VCaP (cell line): ENCODE measurements at regions not wholly inside any gene's neighbourhood (a gene's known extent, or its start where the extent isn't known, plus 50 kb on each side); places are given as distances from the start of the nearest gene placed in this dataset.

ENCODE experiments used
- H3K27ac ChIP-seq: fragments of 450-650 bp; 2 replicates; pipeline ENCODE4 v1.5.1; 2017
- TF ChIP-seq, protein P1 (sequence below): fragments of 450-650 bp; conservative IDR thresholded peaks from 2 replicates; pipeline ENCODE4 v1.5.1; 2017; ENCODE audit warnings: mild to moderate bottlenecking, moderate library complexity

GRCh38 chr5:19042106-19042505 lies 945.9 kb downstream of the CDH18 start:
- TF ChIP-seq, protein P1, sequence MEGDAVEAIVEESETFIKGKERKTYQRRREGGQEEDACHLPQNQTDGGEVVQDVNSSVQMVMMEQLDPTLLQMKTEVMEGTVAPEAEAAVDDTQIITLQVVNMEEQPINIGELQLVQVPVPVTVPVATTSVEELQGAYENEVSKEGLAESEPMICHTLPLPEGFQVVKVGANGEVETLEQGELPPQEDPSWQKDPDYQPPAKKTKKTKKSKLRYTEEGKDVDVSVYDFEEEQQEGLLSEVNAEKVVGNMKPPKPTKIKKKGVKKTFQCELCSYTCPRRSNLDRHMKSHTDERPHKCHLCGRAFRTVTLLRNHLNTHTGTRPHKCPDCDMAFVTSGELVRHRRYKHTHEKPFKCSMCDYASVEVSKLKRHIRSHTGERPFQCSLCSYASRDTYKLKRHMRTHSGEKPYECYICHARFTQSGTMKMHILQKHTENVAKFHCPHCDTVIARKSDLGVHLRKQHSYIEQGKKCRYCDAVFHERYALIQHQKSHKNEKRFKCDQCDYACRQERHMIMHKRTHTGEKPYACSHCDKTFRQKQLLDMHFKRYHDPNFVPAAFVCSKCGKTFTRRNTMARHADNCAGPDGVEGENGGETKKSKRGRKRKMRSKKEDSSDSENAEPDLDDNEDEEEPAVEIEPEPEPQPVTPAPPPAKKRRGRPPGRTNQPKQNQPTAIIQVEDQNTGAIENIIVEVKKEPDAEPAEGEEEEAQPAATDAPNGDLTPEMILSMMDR, result no peak
- no peak overlapping the region for H3K27ac ChIP-seq

- TF ChIP-seq, protein P1, result no peak
- H3K27ac ChIP-seq, result no peak overlapping the region
Measured at GRCh38 chr5:19044311-19044710, 943.7 kb downstream of the CDH18 start.

- H3K27ac ChIP-seq, result no peak overlapping the region
- TF ChIP-seq, protein P1, result no peak
Measured at GRCh38 chr5:19044931-19045695, 942.9 kb downstream of the CDH18 start.

GRCh38 chr5:19047277-19047676 lies 940.7 kb downstream of the CDH18 start:
- no peak overlapping the region for H3K27ac ChIP-seq
- TF ChIP-seq, protein P1, result no peak

DNA sequence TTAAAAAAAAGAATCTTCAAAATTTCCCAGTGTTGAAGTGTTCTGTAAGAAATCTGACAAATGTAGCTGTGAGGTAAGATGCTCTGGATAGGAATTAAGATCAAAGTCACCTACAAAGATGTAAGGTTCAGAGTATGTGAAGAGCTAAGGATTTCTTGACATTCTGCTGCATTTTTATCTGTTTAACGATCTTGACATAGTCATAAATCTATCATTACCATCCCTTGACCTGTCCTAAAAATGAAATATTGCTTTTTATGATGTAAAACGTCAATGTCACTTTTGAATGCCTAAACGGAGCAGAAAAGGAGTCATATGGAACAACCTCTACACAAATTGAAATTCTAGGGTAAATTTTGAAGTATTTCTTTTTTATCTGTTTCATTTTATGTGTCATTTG lies 939.3 kb downstream of the CDH18 start:
- no peak overlapping the region for H3K27ac ChIP-seq
- TF ChIP-seq, protein P1, result no peak

GRCh38 chr5:19058216-19058615 lies 929.8 kb downstream of the CDH18 start:
- TF ChIP-seq, protein P1, result no peak
- H3K27ac ChIP-seq, result no peak overlapping the region

DNA sequence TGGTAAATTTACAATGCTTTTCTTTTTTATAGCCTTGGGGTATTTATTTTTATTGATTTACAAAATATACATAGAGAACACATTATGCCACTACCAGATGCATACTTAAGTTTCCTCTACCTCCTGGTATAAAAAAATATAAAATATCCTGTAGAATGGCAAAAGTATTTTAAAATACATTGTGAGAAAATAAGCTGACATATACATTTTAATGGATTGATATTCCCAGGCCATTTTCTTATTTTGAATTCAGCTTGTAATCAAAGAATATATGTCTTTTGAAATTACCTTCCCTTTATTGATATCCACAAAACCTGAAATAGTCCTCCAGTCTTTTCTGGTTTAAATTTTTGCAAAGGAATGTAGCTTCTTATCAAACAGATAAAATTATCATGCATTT lies 923.9 kb downstream of the CDH18 start:
- H3K27ac ChIP-seq, result no peak overlapping the region
- TF ChIP-seq, protein P1, result no peak
